HG02852 (cell line): ENCODE measurements at regions not wholly inside any gene's neighbourhood (a gene's known extent, or its start where the extent isn't known, plus 50 kb on each side); places are given as distances from the start of the nearest gene placed in this dataset.

Source experiments
- ATAC-seq: cut with Tn5 transposase; IDR thresholded peaks from one replicate; pipeline ENCODE4 v1.9.1; 2021; ENCODE audit warnings: mild to moderate bottlenecking, moderate library complexity; ENCODE audit not compliant: unreplicated experiment

DNA sequence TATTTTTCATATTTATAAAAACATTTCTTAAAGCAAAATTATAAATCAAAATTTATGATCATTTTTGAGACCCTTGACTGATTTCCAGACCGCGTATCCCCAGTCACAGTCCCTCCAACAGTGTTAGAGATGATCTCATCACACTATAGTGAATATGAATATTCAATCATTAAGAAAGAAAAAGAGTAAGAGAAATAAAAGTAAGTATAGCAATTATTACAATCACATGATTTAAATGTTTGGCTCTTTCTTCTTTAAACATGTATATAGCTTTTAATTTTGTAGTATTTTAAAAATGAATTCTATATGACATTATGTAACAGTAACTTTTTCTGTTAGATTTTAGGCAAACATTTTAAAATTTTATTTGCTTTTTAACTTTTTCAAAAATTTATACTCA lies 438.3 kb downstream of the RFPL4B start:
- no peak for ATAC-seq

- ATAC-seq: no peak
These were observed 439.7 kb downstream of the RFPL4B start for GRCh38 chr6:112786801-112787200.

DNA sequence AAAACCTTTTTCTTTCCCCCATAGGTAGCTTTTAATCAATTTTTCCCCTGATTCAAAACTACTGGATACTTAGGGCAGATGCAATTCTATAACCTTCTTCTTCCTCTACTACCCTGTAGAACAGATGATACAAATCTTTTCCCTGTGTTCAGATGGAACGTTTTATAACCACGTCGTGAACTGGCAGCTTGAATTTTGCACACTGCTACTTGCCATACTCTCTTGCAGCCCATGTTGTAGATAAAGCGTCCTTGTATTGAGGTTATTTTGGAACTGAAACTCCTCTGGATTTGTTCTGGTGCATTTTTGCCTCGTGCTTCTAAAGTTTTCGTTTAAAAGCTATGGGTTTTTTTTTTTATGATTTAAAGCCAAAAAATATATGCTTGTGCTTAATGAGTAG lies 440.2 kb downstream of the RFPL4B start:
- no peak for ATAC-seq

- no peak for ATAC-seq
These were observed 448.2 kb downstream of the RFPL4B start for GRCh38 chr6:112795316-112795715.

GRCh38 chr6:112796712-112797111 lies 449.6 kb downstream of the RFPL4B start:
- ATAC-seq: no peak

DNA sequence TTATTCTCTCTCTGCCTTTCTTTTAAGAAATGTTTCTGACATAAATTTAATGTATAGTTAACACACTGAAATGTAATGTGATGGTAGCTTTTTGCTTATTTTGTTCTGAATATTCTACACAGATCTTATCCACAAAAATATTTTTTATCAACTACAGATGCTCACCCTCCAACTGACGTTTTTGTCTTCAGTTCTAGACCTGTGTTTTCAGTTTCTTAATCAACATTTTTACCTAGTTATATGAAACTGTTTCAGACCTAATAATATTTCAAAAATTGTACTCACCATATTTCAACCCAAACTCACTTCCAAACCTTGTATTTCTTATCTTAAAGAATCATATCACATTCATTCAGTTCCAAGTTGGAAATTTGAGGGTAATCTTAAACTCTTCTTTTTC lies 452.8 kb downstream of the RFPL4B start:
- no peak for ATAC-seq

DNA sequence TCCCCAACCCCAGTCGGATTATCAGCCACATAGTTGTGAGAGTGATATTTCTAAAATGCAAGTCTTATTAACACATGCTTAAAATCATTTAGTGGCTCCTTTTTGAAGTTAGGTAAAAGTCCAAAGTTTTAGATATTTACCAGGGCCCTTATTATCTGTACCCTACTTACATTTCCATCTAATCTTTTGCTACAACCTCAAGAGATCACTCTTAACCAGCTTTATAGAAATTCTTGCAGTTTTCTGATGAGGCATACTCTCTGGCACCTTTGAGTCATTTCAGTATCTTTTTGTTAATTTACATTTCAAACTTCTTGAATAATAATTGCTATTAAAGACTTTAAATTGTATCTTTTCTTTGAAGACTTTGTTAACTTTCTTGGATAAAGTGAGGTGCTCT lies 453.3 kb downstream of the RFPL4B start:
- ATAC-seq: peak; percentile 30

DNA sequence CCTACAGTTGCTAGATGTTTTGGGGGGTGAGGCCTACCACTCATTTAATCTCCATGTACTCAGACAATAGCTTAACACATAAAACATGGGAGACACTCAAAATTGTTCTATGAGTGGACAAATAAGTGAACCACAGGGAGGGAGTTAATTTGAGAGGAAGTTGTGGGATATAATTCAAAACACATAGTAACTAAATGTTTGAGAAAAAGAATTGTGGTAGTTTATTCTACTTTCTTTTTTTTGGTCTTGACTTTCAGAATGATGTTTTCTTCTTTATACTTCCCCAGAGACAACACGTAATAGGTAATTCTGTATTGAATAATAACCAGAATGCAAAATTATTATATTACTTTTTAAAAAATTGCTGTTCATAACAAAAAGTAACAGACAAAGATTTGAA lies 453.8 kb downstream of the RFPL4B start:
- peak; percentile 50 for ATAC-seq

GRCh38 chr6:112801468-112802080 lies 454.4 kb downstream of the RFPL4B start:
- ATAC-seq: no peak

DNA sequence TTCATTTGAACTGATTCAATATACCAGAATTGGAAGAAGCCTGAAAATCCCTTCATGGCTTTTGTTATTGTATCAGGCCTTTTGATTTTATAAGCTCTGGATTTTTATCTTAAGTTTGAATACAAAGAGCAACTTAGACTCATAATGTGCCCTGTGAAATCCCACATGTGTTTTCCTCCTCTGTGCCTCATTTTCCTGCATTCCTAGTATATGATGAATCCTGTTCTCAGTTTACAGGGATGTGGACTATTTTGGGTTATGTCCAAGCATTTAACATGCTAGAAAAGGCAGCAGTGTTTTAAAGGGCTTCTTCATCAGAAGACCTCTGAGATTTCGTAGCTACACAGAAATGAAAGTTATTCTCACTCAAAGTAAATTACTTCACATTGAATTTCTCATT lies 455.0 kb downstream of the RFPL4B start:
- no peak for ATAC-seq

DNA sequence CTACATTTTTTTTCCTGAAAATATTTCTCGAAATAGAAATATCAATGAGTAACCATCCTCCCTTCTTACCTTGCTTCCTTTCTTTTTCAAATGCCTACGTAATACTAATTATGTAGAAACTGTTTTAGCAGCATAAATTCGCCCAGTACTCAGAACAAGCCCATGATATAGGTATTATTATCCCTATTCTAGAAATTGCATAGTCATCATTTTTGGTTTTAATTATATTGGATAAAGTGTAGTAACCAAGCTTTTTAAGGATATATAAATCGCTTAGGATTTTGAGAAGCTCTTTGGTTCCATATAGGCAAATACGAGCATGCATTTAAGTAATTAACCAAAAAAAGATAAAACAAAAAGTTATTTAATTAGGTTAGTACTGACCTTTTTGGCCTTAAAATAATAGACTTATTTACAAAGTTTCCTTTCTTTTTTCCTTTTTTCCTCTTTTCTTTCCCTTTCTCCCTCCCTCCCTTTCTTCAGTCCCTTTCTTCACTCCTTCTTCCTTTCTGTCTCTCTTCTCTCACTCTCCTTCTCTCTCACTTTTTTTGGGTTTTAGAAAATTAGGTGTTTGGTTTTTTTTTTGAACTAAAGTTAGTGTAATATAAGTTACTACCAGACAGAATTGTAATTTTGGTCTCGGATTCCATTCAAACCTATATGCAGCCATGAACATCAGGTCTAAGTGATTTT lies 457.7 kb downstream of the RFPL4B start:
- ATAC-seq: no peak

DNA sequence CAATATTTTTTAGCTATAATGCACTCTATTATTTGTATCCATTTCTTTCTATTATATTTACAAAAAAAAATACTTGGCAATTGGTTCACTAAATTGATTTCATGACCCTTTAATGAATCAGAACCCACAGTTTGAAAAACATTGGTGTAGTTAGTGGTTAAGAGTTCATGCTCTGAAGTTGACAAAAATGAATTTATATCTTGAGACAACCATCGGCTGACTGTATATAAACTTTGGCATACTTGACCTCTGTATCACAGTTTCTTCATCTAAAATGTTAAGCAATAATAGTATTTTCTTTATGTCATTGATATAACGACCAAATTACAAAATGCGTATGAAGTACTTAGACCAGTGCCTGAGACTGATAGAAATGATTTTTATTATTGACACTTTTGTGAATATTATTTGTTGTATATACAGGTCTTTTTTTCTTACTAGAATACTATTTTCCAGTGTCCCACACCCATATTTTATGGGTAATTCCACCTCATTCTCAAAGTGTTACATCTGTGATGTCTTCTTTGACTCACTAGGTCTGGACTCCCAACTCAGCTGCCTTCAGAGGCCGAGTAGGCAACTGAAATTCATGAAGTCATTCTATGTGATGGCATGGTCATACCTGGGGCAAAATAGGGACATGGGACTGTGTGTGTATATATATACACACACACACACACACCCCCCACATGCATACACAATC lies 459.2 kb downstream of the RFPL4B start:
- no peak for ATAC-seq

DNA sequence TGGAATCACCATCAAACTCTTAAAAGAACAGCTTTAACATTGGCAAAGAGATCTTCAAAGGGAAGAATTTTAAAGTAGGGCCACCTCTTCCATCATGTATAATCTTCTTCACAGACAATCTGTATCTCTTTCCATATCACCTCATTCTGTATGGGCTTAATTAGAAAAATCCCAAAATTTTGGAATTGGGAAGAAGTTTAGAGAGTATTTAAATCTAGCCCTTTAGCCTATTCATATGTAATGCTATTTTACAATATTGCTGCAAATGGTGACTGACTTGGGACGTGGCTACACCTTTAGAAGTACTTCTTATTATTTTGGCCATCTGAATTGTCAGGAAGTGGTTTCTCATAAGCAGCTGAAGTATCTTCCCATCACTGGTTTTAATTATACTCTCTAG lies 474.3 kb downstream of the RFPL4B start:
- no peak for ATAC-seq

GRCh38 chr6:112822769-112823168 lies 475.6 kb downstream of the RFPL4B start:
- no peak for ATAC-seq

- peak; percentile 95 for ATAC-seq
These were observed 480.7 kb downstream of the RFPL4B start for GRCh38 chr6:112827793-112828192.

DNA sequence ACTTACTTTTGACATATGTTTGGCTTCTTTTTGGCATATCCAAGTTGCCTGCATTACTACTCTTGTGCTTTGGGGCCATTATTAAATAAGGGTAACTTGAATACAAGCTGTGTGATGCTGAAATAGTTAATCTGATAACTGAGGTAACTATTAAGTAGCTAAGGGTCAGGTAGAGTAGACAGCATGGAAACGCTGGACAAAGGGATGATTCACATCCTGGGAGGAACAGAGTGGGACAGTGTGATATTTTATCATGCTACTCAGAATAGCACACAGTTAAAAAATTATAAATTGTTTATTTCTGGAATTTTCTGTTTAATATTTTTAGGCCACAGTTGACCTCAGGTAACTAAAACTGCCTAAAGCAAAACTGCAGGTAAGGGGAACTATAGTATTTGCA lies 483.9 kb downstream of the RFPL4B start:
- ATAC-seq: no peak

DNA sequence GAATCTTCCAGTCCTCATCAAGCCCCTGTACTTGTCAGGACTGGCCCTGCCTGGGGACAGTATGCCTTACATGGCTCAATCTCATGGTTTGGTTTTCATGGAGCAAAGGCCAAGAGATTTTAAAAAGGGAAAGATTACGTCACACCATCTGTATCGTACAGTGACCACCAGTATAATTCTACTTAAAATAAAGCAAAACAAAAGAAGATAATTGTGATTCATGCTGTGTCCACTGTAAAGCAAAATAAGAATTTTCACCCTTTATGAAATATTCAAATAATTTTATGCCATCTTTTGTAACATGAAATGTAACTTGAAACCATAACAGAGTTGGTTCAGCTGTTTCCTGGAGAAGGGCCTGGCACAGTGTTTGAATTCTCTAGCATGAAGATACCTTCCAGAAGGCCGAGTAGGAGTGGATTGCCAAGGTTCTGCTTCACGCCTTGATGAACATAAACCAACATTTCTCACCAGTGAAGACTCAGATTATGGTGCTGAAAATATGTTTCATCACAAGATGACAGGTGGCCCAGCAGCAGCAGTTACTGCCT lies 486.5 kb downstream of the RFPL4B start:
- no peak for ATAC-seq

- no peak for ATAC-seq
These were observed 487.9 kb downstream of the RFPL4B start for GRCh38 chr6:112835078-112835477.

DNA sequence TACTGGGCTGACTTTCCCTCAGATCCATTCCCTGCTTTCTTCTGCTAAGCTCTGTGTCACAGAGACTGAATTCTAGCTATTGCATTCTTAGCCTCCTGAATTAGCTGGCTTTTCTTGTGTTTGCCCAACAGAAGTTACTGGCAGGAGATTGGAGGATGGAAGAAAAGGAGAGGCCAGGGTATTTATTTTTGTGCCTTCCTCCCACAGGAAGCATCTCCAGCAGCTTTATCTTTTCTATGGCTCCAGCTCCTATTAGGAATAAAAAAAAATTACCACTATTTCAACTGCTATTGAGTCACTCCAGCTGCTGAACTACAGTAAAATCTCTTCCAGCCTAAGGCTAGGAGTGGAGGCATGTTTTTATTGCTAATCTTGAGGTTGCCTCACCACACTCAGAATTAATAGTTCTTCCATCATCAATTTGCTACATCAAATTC lies 492.4 kb downstream of the RFPL4B start:
- no peak for ATAC-seq

- ATAC-seq: peak; percentile 81
These were observed 494.6 kb downstream of the RFPL4B start for GRCh38 chr6:112841553-112842329.

- peak; percentile 36 for ATAC-seq
These were observed 495.2 kb downstream of the RFPL4B start for GRCh38 chr6:112842330-112842685.
